GM18499 (cell line): ENCODE measurements at regions not wholly inside any gene's neighbourhood (a gene's known extent, or its start where the extent isn't known, plus 50 kb on each side); places are given as distances from the start of the nearest gene placed in this dataset.
"Not testable (repeated sequence)": the region's sequence is repeated elsewhere in the genome, so short reads cannot be mapped to it uniquely, and the experiment has no call there.

Experiments
- ATAC-seq: cut with Tn5 transposase; IDR thresholded peaks from one replicate; pipeline ENCODE4 v1.9.1; 2021; ENCODE audit warnings: moderate number of reproducible peaks; ENCODE audit not compliant: insufficient read depth, unreplicated experiment

DNA sequence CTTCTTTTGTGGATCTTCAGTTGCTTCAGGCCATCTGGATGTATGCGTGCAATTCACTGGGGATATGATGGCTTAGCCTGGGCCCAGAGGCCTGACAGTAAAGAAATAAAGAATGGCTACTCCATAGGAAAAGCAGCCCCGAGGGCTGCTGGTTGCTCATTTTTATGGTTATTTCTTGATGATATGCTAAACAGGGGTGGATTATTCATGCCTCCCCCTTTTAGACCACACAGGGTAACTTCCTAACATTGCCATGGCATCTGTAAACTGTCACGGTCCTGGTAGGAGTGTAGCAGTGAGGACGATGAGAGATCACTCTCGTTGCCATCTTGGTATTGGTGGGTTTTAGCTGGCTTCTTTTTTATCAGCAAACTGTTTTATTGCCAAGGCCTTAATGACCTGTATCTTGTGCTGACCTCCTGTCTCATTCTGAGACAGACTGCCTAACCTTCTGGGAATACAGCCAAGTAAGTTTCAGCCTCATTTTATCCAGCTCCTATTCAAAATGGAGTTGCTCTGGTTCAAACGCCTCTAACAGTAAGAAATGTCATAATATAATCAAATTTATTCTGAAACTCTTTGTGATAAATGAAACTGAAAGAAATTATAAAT, 60.5 kb downstream of the DSEL start:
- ATAC-seq = no peak

DNA sequence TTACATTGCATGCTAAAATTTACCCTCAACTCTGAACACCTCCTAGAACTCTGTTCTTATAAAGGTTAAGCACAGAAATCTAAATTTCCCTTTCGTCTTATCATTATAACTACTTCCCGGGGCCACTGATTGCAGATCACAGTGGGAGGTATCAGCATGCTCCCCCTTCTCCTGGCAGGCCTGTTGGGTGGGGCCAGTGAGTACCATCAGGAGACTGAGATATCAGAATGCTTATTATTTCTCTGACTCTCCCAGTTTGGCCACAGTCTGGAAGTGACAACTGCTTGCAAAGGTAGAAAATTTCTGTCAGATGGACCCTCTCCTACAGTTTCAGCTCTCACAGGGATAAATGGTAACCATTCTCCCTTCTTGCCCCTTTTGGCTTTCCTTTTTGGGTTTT, 62.6 kb downstream of the DSEL start:
- ATAC-seq = no peak

DNA sequence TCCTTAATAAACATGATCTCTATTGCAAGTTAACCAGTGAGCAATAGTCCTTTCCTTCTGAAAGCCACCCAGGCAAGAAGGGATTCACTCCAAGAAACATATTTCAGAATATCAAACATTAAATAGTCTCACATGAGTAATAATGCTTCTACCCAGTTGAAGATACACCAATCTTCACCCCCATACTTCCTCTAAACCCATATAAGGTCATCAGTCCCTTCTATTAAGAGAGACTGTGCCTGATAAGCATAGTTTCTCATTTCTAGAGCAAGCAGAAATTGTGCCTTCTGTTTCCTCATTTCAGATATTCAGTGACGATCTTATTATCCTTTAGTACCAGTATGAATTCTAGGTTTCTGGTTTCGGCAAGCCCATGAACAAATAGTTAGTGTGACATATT, 64.6 kb downstream of the DSEL start:
- no peak for ATAC-seq

DNA sequence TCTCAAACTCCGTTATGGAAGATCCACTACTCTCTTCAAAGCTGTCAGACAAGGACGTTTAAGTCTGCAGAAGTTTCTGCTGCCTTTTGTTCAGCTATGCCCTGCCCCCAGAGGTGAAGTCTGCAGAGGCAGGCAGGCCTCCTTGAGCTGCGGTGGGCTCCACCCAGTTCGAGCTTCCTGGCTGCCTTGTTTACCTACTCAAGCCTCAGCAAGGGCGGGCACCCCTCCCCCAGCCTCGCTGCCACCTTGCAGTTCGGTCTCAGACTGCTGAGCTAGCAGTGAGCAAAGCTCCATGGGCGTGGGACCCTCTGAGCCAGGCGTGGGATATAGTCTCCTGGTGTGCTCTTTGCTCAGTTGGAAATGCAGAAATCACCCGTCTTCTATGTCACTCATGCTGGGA, 65.4 kb downstream of the DSEL start:
- ATAC-seq = not testable (repeated sequence)

DNA sequence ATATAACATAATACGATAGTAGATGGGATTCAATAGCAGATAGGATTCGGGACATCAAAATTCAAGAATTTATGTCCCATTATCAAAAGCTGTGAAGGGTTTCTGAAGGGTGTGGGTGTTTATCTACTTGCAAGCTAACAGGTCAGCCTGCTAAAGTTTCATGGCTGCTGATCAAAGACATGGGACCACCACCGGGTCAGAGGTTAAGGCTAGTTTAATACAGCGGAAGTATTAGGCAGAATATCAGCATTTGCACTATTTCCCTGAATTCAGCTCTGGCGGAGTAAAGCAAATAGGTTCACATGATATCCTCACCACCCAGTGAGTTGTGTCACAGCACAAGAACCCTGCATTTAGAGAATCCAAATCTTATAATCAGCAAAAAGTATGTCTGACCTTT, 82.5 kb downstream of the DSEL start:
- no peak for ATAC-seq

DNA sequence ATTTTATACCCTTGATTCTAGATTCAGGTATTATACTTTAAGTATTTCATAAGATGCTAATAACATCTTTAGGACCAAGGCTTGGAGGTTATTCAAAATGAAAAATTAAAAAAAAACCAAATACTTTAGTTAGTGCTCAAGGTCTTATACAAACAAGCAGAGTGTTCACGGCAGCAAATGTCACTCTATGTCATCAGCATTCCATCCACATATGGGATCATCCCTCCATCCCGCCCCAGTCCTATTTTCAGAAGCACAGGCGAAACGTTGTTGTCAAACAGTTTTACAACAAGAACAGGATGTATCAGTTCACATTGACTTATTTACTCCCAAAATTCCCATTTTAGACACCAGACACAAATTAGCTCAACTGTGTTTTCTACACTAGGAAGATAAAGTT, 83.7 kb downstream of the DSEL start:
- ATAC-seq = no peak

DNA sequence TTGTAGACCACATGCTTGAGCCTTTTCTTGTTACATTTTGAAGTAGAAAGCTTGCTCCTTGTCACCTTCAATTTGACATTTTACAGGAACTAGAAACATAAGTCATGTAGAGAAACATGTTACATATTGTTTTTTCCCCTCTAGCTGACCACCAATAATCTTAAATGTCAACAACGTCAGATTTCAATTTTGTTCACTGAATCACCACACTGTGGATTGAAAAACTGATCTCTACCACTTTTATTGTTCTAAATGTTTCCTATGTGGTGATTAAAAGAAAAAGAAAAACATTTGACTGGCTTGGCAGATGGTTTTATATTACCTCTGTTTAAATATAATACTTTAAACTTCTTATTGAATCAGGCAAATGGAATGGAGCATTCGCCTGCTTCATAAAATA, 87.7 kb downstream of the DSEL start:
- ATAC-seq = no peak

DNA sequence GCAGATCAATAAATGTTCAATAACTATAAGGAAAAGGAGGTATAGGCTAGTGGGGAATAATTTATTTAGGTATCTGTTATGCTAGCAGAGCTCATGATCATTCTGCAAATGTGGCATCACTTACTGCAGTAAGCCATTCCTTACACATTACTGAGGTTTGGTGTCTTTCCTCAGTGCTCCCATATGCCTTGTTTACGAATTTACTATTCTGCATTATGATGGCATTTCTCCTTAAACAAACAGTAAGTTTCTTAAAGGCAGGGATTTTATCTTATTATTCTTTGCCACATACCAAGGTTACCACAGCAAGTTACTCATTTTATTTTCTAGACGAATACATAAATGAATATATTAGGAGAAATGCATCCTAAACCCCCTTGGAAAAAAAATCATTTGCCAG, 88.4 kb downstream of the DSEL start:
- ATAC-seq = no peak

DNA sequence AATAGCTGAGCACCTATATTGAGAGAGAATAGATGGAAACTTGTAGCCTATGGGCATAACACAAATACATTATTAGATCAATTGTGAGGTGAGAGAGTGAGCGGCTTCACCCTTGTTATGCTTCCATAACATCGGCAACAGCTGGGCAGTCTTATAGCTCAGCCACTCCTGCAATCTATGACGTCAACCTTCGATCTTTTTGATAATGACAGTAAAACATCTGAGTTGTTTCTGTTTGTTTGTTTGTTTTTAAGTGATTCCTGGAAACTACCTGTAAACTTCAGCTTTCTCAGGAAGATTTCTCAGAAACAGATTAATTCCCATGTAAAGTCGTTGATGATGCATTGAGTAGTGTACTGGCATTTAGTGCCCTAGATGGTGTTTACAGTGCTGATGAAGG, 90.0 kb downstream of the DSEL start:
- ATAC-seq = no peak

DNA sequence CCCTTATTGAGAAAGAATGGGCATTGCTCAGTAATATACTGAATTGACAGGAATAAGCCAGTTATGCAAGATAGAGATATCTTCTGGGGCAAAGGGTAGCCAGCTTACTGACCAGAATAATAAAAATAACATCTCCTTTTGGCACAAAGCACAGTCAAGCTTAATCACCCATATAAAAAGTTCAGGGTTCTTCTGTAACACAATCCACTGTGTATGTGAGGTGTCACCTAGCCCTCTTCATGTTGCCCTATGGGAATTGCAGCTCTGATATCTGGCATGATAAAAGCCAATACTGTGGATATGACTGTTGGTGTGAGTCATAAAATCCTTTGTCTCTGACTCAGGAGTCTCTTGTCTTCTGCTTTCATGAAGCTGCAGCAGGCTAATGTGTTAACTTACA, 90.8 kb downstream of the DSEL start:
- no peak for ATAC-seq

DNA sequence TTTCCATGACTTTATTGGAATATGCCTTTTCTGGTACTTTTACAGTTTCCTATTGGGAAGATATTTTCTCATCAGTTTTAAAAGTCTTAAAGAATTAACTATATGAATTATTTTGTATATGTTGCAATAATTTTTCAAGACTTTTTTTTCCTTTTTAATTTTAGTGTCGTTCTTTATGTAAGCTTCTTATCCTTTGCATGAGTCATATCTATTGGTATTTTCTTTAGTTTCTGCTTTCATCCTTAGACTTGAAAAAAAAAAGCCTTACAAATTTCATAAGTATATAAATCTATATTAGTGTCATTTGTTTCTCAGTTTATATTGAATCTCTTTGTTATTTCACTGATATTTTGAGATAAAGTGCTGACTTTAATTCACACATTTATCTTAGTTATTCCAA, 94.9 kb downstream of the DSEL start:
- no peak for ATAC-seq

DNA sequence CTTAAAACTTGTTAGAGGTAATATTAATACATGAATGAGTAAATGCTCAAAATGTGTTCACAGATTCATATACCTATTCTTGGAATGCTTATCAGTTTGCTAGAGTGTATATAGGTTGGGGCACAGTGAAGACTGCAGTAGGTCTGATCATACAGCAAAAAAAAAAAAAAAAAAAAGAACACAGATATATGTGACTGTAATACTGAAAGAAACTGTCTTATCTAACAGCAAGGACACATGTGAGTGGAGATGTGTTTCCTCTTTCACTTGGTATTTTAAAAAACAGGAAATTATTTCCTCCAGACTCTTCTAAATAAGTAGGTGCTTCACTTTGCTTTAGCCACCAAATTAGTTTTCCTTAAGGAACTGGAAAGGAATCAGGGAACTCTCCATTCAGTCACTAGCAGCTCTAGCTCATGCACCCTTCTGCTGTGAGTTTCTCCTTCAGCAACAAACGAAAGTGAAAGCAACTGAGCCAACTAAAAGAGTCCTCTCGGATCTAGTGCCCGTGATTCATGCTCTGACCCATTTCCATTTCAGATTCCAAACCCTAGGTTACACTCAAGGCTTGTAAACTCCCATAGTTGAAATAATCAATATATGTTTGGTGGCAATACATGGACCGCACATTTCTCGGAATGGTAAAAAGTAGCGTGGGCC, 98.5 kb downstream of the DSEL start:
- ATAC-seq = peak; percentile 83

DNA sequence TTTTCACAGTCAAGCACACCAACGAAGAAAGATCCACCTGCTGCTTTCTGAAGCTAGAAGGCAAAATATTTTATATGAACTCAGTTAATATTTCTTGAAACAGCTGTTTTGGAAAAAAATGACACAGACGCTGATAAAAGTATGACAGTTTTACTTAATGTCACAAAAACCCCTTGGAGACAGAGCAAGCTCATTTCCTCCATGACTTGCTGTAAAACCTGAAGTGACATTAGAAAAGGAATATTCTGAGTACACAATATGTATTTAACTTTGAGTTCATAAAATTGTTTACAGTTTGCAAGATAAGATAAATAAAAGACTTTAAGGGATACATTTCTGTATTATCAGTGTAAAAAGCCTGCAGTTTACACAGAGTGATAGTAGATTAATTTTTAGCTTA, 105.4 kb downstream of the DSEL start:
- no peak for ATAC-seq

DNA sequence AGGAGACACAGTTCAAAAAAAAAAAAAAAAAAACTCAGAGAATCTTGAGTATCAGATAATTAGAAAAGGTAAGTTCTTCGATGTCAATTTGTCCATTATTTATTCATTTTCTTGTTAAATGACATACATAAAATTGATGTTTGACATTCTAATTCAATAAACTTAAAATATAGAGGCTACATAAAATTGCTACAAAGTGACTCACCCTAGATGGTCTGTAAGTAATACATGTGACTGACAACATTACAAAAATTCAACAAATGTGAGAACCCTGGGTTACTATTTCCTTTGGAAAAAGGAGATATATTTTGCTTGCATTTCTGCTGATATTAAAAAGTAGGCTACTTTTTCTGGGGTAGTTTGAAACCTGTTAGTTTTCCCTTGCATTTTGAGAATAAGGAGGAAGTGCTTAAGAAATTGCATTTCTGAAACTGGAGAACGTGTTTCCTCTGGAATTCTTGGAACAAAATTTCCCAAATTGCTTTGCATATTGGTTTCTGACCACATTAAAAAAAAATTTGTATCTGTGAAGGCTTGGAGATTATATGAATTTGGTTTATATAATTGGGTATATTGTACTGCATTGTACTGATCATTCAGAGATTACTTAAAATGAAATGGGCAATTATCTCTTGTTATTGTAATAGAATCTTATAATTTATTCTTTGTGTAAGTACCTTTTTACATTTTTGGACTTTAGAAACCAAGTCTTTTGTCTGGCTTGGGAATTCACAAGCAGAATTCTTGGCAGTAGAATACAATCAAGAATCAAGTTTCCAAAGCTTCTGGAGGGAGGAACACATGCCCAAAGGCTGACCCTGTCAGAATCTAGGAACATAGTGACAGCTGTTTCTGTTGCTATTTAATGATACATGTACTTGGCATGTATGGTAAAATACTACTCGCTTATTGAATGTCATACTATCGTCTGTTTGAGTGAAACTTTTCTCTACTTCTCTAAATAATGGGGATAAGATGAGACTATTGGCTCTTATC, 106.1 kb downstream of the DSEL start:
- no peak for ATAC-seq

DNA sequence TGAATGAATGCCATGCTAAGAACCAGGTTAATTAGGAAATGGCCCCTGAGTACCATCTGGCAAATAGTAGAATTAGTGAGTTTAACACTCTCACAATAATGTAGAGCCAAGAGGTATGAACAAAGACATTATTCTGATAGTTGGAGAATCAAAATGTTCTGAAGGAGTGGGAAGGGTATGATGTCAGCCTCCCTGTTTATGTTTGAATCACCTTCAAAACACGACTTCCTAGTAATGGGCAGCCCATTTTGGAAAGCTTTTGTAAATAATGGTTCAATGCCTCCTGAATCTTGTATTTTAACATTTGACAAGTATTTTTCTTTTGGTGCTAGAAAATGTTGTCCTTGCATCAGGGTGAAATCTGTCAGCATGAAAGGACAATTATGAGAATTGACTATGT, 108.3 kb downstream of the DSEL start:
- ATAC-seq = no peak

DNA sequence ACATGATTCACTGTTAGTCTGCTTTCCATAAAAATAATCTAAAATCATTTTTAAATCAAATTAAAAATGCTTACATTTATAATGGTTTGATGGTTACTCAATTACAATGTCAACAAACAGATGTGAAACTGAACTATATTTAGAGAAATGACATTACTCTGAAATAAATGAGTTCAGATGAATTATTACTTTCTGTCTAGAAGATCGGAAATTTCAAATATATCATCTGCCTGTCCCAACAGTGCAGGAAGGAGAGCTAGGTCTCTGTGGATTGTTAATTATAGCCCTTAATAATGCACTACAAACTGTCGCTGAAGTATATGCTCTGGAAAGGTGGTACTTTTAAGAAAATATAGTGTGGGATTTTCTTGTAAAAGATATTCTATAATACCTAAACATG, 109.8 kb downstream of the DSEL start:
- no peak for ATAC-seq

DNA sequence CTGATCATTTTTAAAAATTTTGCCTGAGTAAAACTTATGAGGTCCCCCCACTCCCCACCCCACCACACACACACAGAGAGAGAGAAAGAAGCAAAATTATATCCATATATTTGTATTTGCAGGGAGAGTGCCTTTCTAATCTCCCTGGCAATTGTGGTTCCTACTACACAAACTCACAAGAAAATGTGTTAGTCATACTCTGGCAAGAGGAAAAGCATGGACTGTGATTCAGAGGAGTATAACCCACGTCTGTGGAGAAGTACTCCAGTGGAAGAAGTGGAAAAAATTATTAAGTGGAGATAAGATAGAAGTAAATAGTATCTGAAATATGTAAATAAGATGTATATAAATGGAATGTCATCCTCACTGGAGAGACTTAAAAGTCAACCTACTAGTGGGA, 114.0 kb downstream of the DSEL start:
- ATAC-seq = no peak

DNA sequence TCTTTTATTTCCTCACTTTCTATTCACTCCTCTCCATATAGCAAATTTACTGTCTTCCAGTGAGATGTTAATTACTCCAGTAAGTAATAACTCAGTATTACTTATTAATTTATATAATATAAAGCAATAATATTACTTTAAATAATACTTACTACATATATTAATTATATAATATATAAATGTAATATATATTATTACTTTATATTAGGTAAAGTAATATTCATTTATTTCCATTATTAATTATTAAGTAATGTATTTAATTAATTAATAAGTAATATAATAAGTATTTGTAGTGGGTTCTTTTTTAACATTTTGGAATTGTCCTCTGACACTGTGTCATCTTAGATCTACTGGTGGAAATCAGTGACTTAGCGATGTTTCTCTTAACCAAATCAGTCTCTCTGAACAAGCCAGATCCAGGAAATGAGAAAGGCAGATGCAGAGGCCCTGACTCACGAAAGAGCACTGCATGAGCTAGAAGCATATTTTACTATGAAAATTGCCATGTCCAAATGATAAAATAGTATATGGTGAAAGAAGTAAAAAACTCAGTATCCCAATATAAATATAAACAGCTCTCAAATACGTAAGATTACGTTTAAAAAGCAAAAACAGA, 115.9 kb downstream of the DSEL start:
- ATAC-seq = no peak

DNA sequence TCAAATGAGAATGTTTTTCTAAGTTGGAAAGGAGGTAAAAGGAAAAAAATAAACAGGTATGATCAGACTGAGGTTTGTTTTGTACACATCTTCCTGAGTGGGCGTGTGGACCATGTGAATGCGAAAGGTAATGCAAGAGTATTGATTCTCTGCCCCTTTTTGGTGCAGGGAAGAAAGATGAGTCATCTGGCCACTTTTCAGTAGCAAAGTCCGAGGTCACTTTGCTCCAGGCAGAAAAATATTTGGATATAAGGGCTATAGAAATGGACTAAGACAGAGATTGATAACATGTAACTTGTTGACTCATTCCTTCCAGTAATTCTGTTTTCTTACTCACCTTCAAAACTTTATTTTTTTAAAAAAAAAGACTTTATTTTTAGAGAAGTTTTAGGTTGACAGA, 130.5 kb downstream of the DSEL start:
- ATAC-seq = no peak

DNA sequence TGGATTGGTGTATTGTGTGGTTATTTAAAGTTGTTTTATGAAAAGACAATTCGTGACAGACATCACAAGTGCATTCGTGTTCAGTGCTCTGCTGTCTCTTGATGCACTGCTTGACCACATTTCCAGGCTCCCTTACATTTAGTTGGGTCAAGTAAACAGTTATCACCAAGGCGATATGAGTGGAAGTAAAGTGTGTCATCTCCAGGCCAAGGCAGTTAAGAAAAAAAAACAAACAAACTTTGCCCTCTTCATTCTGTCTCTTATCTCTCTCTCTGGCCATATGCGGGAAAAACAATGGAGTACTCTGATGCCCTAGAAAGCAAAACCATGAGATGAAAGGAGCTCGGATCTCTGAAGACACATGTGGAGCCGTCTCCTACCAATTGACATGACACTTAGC, 131.1 kb downstream of the DSEL start:
- no peak for ATAC-seq

DNA sequence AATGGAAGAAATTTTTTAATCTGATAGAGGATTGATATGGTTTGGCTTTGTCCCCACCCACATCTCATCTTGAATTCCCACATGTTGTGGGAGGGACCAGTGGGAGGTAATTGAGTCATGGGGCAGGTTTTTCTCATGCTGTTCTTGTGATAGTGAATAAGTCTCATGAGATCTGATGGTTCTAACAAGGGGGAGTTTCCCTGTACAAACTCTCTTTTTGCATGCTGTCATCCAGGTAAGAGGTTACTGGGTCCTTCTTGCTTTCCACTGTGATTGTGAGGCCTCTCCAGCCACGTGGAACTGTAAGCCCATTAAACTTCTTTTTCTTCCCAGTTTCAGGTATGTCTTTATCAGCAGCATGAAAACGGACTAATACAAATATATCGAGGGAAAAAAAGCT, 132.5 kb downstream of the DSEL start:
- not testable (repeated sequence) for ATAC-seq
